ENCODE measurements at regions not wholly inside any gene's neighbourhood (a gene's known extent, or its start where the extent isn't known, plus 50 kb on each side); places are given as distances from the start of the nearest gene placed in this dataset.

GRCh38 chr2:120433816-120434290 is 87.9 kb downstream of the INHBB start:
- H3K9ac ChIP-seq (ENCODE audit: low read length in 5 of 5): no peak overlapping the region
- H3K4me3 ChIP-seq (ENCODE audit: low read depth in 1 of 5, low read length in 5 of 5): no peak overlapping the region
- no peaks in the 10 kb centered on the region for H3K36me3 ChIP-seq (ENCODE audit: control insufficient read depth in 5 of 5, insufficient read depth in 5 of 5, low read length in 5 of 5)
- no peaks in the 10 kb centered on the region for H3K9me3 ChIP-seq (ENCODE audit: control insufficient read depth in 5 of 5, low read length in 5 of 5)
- peaks cover 0 to 6% (median 0%) of the 10 kb centered on the region in 5 donors for H3K27me3 ChIP-seq (ENCODE audit: control insufficient read depth in 5 of 5, insufficient read depth in 4 of 5, low read length in 5 of 5)
- no peak overlapping the region for H3K27ac ChIP-seq (ENCODE audit: low read depth, low read length)
- H3K4me1 ChIP-seq (ENCODE audit: control insufficient read depth in 5 of 5, insufficient read depth in 5 of 5, low read length in 5 of 5): peaks cover 0 to 23% (median 17%) of the 10 kb centered on the region in 5 donors

GRCh38 chr2:120434492-120435308 is 88.8 kb downstream of the INHBB start:
- Histone ChIP-seq H3K4me1 (ENCODE audit: control insufficient read depth in 5 of 5, insufficient read depth in 5 of 5, low read length in 5 of 5) (peaks cover 0 to 23% (median 17%) of the 10 kb centered on the region in 5 donors), H3K36me3 (ENCODE audit: control insufficient read depth in 5 of 5, insufficient read depth in 5 of 5, low read length in 5 of 5) (no peaks in the 10 kb centered on the region), H3K27me3 (ENCODE audit: control insufficient read depth in 5 of 5, insufficient read depth in 4 of 5, low read length in 5 of 5) (peaks cover 0 to 6% (median 0%) of the 10 kb centered on the region in 5 donors), H3K9ac (ENCODE audit: low read length in 5 of 5) (no peak overlapping the region), H3K9me3 (ENCODE audit: control insufficient read depth in 5 of 5, low read length in 5 of 5) (no peaks in the 10 kb centered on the region), H3K27ac (ENCODE audit: low read depth, low read length) (no peak overlapping the region), H3K4me3 (ENCODE audit: low read depth in 1 of 5, low read length in 5 of 5) (no peak overlapping the region)

- H3K4me3 ChIP-seq (ENCODE audit: low read depth in 1 of 5, low read length in 5 of 5): no peak overlapping the region
- no peak overlapping the region for H3K27ac ChIP-seq (ENCODE audit: low read depth, low read length)
- no peaks in the 10 kb centered on the region for H3K9me3 ChIP-seq (ENCODE audit: control insufficient read depth in 5 of 5, low read length in 5 of 5)
- H3K27me3 ChIP-seq (ENCODE audit: control insufficient read depth in 5 of 5, insufficient read depth in 4 of 5, low read length in 5 of 5): peaks cover 0 to 9% (median 0%) of the 10 kb centered on the region in 5 donors
- no peak overlapping the region for H3K9ac ChIP-seq (ENCODE audit: low read length in 5 of 5)
- H3K36me3 ChIP-seq (ENCODE audit: control insufficient read depth in 5 of 5, insufficient read depth in 5 of 5, low read length in 5 of 5): no peaks in the 10 kb centered on the region
- H3K4me1 ChIP-seq (ENCODE audit: control insufficient read depth in 5 of 5, insufficient read depth in 5 of 5, low read length in 5 of 5): peaks cover 0 to 23% (median 17%) of the 10 kb centered on the region in 5 donors
Observed at GRCh38 chr2:120435671-120436459, 89.9 kb downstream of the INHBB start.

GRCh38 chr2:120436460-120436739 is 90.5 kb downstream of the INHBB start:
- Histone ChIP-seq H3K27me3 (ENCODE audit: control insufficient read depth in 5 of 5, insufficient read depth in 4 of 5, low read length in 5 of 5) (peaks cover 0 to 7% (median 0%) of the 10 kb centered on the region in 5 donors), H3K9me3 (ENCODE audit: control insufficient read depth in 5 of 5, low read length in 5 of 5) (no peaks in the 10 kb centered on the region), H3K4me3 (ENCODE audit: low read depth in 1 of 5, low read length in 5 of 5) (no peak overlapping the region), H3K27ac (ENCODE audit: low read depth, low read length) (no peak overlapping the region), H3K4me1 (ENCODE audit: control insufficient read depth in 5 of 5, insufficient read depth in 5 of 5, low read length in 5 of 5) (peaks cover 0 to 23% (median 17%) of the 10 kb centered on the region in 5 donors), H3K9ac (ENCODE audit: low read length in 5 of 5) (no peak overlapping the region), H3K36me3 (ENCODE audit: control insufficient read depth in 5 of 5, insufficient read depth in 5 of 5, low read length in 5 of 5) (no peaks in the 10 kb centered on the region)

- H3K4me1 ChIP-seq (ENCODE audit: control insufficient read depth in 5 of 5, insufficient read depth in 5 of 5, low read length in 5 of 5): peaks cover 0 to 28% (median 21%) of the 10 kb centered on the region in 5 donors
- H3K9me3 ChIP-seq (ENCODE audit: control insufficient read depth in 5 of 5, low read length in 5 of 5): no peaks in the 10 kb centered on the region
- H3K4me3 ChIP-seq (ENCODE audit: low read depth in 1 of 5, low read length in 5 of 5): no peak overlapping the region
- no peak overlapping the region for H3K9ac ChIP-seq (ENCODE audit: low read length in 5 of 5)
- peaks cover 0 to 10% (median 3%) of the 10 kb centered on the region in 5 donors for H3K27me3 ChIP-seq (ENCODE audit: control insufficient read depth in 5 of 5, insufficient read depth in 4 of 5, low read length in 5 of 5)
- H3K27ac ChIP-seq (ENCODE audit: low read depth, low read length): no peak overlapping the region
- H3K36me3 ChIP-seq (ENCODE audit: control insufficient read depth in 5 of 5, insufficient read depth in 5 of 5, low read length in 5 of 5): no peaks in the 10 kb centered on the region
Observed at GRCh38 chr2:120436885-120437603, 91.1 kb downstream of the INHBB start.

GRCh38 chr2:120437604-120438000 is 91.7 kb downstream of the INHBB start:
- no peaks in the 10 kb centered on the region for H3K9me3 ChIP-seq (ENCODE audit: control insufficient read depth in 5 of 5, low read length in 5 of 5)
- no peak overlapping the region for H3K4me3 ChIP-seq (ENCODE audit: low read depth in 1 of 5, low read length in 5 of 5)
- peaks cover 0 to 16% (median 7%) of the 10 kb centered on the region in 5 donors for H3K27me3 ChIP-seq (ENCODE audit: control insufficient read depth in 5 of 5, insufficient read depth in 4 of 5, low read length in 5 of 5)
- H3K36me3 ChIP-seq (ENCODE audit: control insufficient read depth in 5 of 5, insufficient read depth in 5 of 5, low read length in 5 of 5): no peaks in the 10 kb centered on the region
- H3K9ac ChIP-seq (ENCODE audit: low read length in 5 of 5): no peak overlapping the region
- no peak overlapping the region for H3K27ac ChIP-seq (ENCODE audit: low read depth, low read length)
- peaks cover 2 to 34% (median 27%) of the 10 kb centered on the region in 5 donors for H3K4me1 ChIP-seq (ENCODE audit: control insufficient read depth in 5 of 5, insufficient read depth in 5 of 5, low read length in 5 of 5)

- no peak overlapping the region for H3K4me3 ChIP-seq (ENCODE audit: low read depth in 1 of 5, low read length in 5 of 5)
- H3K27ac ChIP-seq (ENCODE audit: low read depth, low read length): no peak overlapping the region
- peaks cover 0 to 24% (median 14%) of the 10 kb centered on the region in 5 donors for H3K27me3 ChIP-seq (ENCODE audit: control insufficient read depth in 5 of 5, insufficient read depth in 4 of 5, low read length in 5 of 5)
- H3K36me3 ChIP-seq (ENCODE audit: control insufficient read depth in 5 of 5, insufficient read depth in 5 of 5, low read length in 5 of 5): no peaks in the 10 kb centered on the region
- H3K9ac ChIP-seq (ENCODE audit: low read length in 5 of 5): no peak overlapping the region
- H3K4me1 ChIP-seq (ENCODE audit: control insufficient read depth in 5 of 5, insufficient read depth in 5 of 5, low read length in 5 of 5): peaks cover 3 to 40% (median 32%) of the 10 kb centered on the region in 5 donors
- no peaks in the 10 kb centered on the region for H3K9me3 ChIP-seq (ENCODE audit: control insufficient read depth in 5 of 5, low read length in 5 of 5)
Observed at GRCh38 chr2:120438301-120439066, 92.5 kb downstream of the INHBB start.

- Histone ChIP-seq H3K27me3 (ENCODE audit: control insufficient read depth in 5 of 5, insufficient read depth in 4 of 5, low read length in 5 of 5) (peaks cover 0 to 24% (median 14%) of the 10 kb centered on the region in 5 donors), H3K9me3 (ENCODE audit: control insufficient read depth in 5 of 5, low read length in 5 of 5) (no peaks in the 10 kb centered on the region), H3K27ac (ENCODE audit: low read depth, low read length) (no peak overlapping the region), H3K36me3 (ENCODE audit: control insufficient read depth in 5 of 5, insufficient read depth in 5 of 5, low read length in 5 of 5) (no peaks in the 10 kb centered on the region), H3K9ac (ENCODE audit: low read length in 5 of 5) (no peak overlapping the region), H3K4me3 (ENCODE audit: low read depth in 1 of 5, low read length in 5 of 5) (no peak overlapping the region), H3K4me1 (ENCODE audit: control insufficient read depth in 5 of 5, insufficient read depth in 5 of 5, low read length in 5 of 5) (peaks cover 3 to 40% (median 32%) of the 10 kb centered on the region in 5 donors)
Observed at GRCh38 chr2:120439067-120439368, 93.1 kb downstream of the INHBB start.

GRCh38 chr2:120439637-120440384 is 93.9 kb downstream of the INHBB start:
- no peak overlapping the region for H3K9ac ChIP-seq (ENCODE audit: low read length in 5 of 5)
- no peak overlapping the region for H3K27ac ChIP-seq (ENCODE audit: low read depth, low read length)
- H3K36me3 ChIP-seq (ENCODE audit: control insufficient read depth in 5 of 5, insufficient read depth in 5 of 5, low read length in 5 of 5): no peaks in the 10 kb centered on the region
- H3K9me3 ChIP-seq (ENCODE audit: control insufficient read depth in 5 of 5, low read length in 5 of 5): no peaks in the 10 kb centered on the region
- H3K4me1 ChIP-seq (ENCODE audit: control insufficient read depth in 5 of 5, insufficient read depth in 5 of 5, low read length in 5 of 5): peaks cover 3 to 38% (median 30%) of the 10 kb centered on the region in 5 donors
- H3K27me3 ChIP-seq (ENCODE audit: control insufficient read depth in 5 of 5, insufficient read depth in 4 of 5, low read length in 5 of 5): peaks cover 0 to 24% (median 14%) of the 10 kb centered on the region in 5 donors
- H3K4me3 ChIP-seq (ENCODE audit: low read depth in 1 of 5, low read length in 5 of 5): no peak overlapping the region

Data from subcutaneous abdominal adipose tissue (tissue), 5 donors.